HL-60 (cell line): ENCODE measurements at regions not wholly inside any gene's neighbourhood (a gene's known extent, or its start where the extent isn't known, plus 50 kb on each side); places are given as distances from the start of the nearest gene placed in this dataset.

Source experiments
- DNase-seq, 2 experiments: peaks; one replicate each; pipeline ENCODE4 v3.0.0-alpha.2; 2010 to 2020; ENCODE audit warnings: low read depth in 1 of 2, low spot score in 1 of 2
- H3K27ac ChIP-seq: fragments of 250-450 bp; sonication (Bioruptor Pico); replicated peaks from 2 replicates; pipeline ENCODE4 v1.5.1; 2020; ENCODE audit warnings: mild to moderate bottlenecking, moderate library complexity
- H3K27me3 ChIP-seq: fragments of 250-450 bp; sonication (Bioruptor Pico); 2 replicates; pipeline ENCODE4 v1.5.1; 2021; ENCODE audit warnings: mild to moderate bottlenecking, moderate library complexity; ENCODE audit not compliant: insufficient read depth, poor library complexity, severe bottlenecking
- H3K4me3 ChIP-seq: replicated peaks from 2 replicates; pipeline ENCODE4 v1.5.1; 2011; ENCODE audit warnings: mild to moderate bottlenecking, control low read depth, low read length; ENCODE audit not compliant: insufficient read depth
- GABPA ChIP-seq: IDR thresholded peaks from 2 replicates; pipeline ENCODE4 v1.6.1; 2012; ENCODE audit warnings: low read depth
- POLR2AphosphoS5 ChIP-seq: IDR thresholded peaks from 2 replicates; pipeline ENCODE4 v1.6.1; 2012; ENCODE audit warnings: low read depth
- SPI1 ChIP-seq: IDR thresholded peaks from 2 replicates; pipeline ENCODE4 v1.6.1; 2012; ENCODE audit warnings: low read depth, mild to moderate bottlenecking, borderline replicate concordance
- TF ChIP-seq, protein P1 (sequence below): IDR thresholded peaks from 2 replicates; pipeline ENCODE4 v1.6.1; 2012; ENCODE audit warnings: low read depth; ENCODE audit not compliant: insufficient replicate concordance
- TF ChIP-seq, protein P2 (sequence below): IDR thresholded peaks from one replicate; pipeline ENCODE4 v1.5.1; 2011; ENCODE audit warnings: low read length, control low read depth, inconsistent platforms; ENCODE audit not compliant: insufficient read depth

DNA sequence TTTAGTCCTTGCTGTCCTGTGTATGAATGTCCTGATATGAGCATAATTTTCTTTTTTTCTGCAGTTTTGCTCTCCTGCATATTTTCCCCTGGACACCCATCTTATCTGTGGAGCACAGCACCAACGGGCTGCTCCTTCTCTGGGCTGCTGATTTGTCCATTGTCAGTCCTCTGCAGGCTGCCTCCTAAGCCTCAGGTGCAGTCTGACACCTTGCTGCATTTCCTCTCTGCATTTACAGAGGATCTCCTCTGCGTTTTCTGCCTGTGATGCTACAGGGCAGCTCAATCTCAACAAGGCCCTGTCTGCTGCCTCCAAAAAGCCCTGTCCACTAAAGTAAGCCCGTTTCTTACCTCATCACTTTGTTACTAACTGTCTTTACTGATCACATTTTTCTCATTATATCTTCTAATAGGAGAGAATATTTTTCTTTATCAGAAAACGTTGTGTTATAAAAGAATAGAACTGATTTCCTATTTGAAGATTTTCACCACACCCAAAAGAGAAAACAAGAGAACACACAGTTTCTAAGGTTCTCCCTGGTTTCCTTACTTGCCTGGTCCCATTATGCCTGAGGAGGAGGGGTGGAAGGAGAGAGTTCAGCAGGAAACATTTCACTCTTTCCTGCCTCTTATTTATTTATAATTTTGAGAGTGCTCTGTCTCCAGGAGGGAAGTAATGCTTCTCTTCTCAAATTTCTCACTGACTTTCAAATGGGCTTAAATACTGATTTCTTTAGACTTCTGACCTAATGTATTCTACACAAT is 65.6 kb upstream of the TDRD3 start:
- Histone ChIP-seq H3K4me3 (no peak overlapping the region), H3K27me3 (no peaks in the 10 kb centered on the region), H3K27ac (no peak overlapping the region)
- DNase-seq: no peak
- TF ChIP-seq, protein P1, sequence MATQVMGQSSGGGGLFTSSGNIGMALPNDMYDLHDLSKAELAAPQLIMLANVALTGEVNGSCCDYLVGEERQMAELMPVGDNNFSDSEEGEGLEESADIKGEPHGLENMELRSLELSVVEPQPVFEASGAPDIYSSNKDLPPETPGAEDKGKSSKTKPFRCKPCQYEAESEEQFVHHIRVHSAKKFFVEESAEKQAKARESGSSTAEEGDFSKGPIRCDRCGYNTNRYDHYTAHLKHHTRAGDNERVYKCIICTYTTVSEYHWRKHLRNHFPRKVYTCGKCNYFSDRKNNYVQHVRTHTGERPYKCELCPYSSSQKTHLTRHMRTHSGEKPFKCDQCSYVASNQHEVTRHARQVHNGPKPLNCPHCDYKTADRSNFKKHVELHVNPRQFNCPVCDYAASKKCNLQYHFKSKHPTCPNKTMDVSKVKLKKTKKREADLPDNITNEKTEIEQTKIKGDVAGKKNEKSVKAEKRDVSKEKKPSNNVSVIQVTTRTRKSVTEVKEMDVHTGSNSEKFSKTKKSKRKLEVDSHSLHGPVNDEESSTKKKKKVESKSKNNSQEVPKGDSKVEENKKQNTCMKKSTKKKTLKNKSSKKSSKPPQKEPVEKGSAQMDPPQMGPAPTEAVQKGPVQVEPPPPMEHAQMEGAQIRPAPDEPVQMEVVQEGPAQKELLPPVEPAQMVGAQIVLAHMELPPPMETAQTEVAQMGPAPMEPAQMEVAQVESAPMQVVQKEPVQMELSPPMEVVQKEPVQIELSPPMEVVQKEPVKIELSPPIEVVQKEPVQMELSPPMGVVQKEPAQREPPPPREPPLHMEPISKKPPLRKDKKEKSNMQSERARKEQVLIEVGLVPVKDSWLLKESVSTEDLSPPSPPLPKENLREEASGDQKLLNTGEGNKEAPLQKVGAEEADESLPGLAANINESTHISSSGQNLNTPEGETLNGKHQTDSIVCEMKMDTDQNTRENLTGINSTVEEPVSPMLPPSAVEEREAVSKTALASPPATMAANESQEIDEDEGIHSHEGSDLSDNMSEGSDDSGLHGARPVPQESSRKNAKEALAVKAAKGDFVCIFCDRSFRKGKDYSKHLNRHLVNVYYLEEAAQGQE: no peak
- TF ChIP-seq GABPA (no peak), POLR2AphosphoS5 (no peak), SPI1 (no peak)
- TF ChIP-seq, protein P2, sequence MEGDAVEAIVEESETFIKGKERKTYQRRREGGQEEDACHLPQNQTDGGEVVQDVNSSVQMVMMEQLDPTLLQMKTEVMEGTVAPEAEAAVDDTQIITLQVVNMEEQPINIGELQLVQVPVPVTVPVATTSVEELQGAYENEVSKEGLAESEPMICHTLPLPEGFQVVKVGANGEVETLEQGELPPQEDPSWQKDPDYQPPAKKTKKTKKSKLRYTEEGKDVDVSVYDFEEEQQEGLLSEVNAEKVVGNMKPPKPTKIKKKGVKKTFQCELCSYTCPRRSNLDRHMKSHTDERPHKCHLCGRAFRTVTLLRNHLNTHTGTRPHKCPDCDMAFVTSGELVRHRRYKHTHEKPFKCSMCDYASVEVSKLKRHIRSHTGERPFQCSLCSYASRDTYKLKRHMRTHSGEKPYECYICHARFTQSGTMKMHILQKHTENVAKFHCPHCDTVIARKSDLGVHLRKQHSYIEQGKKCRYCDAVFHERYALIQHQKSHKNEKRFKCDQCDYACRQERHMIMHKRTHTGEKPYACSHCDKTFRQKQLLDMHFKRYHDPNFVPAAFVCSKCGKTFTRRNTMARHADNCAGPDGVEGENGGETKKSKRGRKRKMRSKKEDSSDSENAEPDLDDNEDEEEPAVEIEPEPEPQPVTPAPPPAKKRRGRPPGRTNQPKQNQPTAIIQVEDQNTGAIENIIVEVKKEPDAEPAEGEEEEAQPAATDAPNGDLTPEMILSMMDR: no peak

DNA sequence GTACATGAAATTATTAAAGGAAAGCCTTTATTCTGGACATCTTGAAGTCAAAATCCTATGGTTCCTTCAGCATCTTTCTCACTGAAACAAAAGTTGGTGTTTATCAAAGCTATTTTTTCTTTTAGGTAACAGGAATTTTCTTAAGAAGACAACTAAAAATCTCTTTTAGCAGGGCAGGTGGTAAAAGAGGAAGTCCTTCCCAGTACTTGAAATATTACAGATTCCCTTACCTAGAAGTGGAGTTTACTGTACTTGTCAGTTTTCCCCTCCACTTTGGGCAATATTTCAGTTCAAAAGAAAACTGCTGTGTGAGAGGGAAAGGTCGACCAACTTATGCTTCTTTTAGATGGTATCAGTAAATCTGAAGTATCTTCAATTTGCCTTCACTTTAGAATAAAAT is 64.3 kb upstream of the TDRD3 start:
- no peak for DNase-seq
- H3K27ac ChIP-seq: no peak overlapping the region

DNA sequence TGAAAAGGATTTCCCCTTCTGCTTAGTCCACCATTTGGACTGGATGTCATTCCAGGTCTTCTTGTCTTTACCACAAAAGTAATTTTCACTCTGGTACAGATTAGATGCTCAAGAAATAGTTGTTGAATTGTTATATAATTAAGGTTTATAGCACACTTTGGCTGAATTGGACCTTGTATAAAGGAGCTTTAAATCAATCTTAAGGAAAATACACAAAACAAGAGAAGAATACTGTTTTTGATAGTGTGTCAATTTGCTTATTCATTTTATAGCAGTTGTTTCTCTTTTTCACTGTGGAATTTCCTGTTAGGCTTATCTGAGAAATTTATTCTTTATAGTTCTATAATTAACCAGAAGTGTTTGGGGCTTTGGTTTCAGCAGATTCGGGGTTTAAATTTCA is 62.7 kb upstream of the TDRD3 start:
- Histone ChIP-seq H3K27ac (no peak overlapping the region), H3K27me3 (peaks cover 8% of the 10 kb centered on the region), H3K4me3 (no peak overlapping the region)
- no peak for DNase-seq
- TF ChIP-seq, protein P2: no peak
- TF ChIP-seq, protein P1: no peak
- no peak for TF ChIP-seq POLR2AphosphoS5
- TF ChIP-seq GABPA: no peak
- no peak for TF ChIP-seq SPI1

More for the DNA sequence above, 64.3 kb upstream of the TDRD3 start:
- TF ChIP-seq, protein P1: no peak
- no peak for TF ChIP-seq GABPA
- peak; percentile 85 for TF ChIP-seq SPI1
- no peak for TF ChIP-seq POLR2AphosphoS5
- Histone ChIP-seq H3K27me3 (no peaks in the 10 kb centered on the region), H3K4me3 (no peak overlapping the region)
